OCI-LY1 (cell line): ENCODE measurements at regions not wholly inside any gene's neighbourhood (a gene's known extent, or its start where the extent isn't known, plus 50 kb on each side); places are given as distances from the start of the nearest gene placed in this dataset.

Experiments
- H2AFZ ChIP-seq: fragments of 200-600 bp; sonication (generic), shearing (Covaris generic); 2 replicates; pipeline ENCODE4 v1.6.0; 2014; ENCODE audit warnings: antibody characterized with exemption, mild to moderate bottlenecking, low read length
- H3F3A ChIP-seq: fragments of 200-600 bp; sonication (generic), shearing (Covaris generic); 2 replicates; pipeline ENCODE4 v1.6.0; 2014; ENCODE audit warnings: mild to moderate bottlenecking, antibody characterized with exemption, low read length, moderate library complexity; ENCODE audit not compliant: insufficient read depth
- H3K27ac ChIP-seq: fragments of 200-600 bp; sonication (generic); 2 replicates; pipeline ENCODE4 v1.5.1; 2014; ENCODE audit warnings: low read length, mixed run types, mild to moderate bottlenecking, low read depth; ENCODE audit not compliant: poor library complexity, severe bottlenecking
- H3K27me3 ChIP-seq: fragments of 200-600 bp; sonication (generic); 2 replicates; pipeline ENCODE4 v1.6.0; 2014; ENCODE audit warnings: antibody characterized with exemption, mild to moderate bottlenecking, low read length, moderate library complexity; ENCODE audit not compliant: insufficient read depth
- H3K36me3 ChIP-seq: fragments of 200-600 bp; sonication (generic); 2 replicates; pipeline ENCODE4 v1.6.1; 2014; ENCODE audit warnings: mild to moderate bottlenecking, antibody characterized with exemption, low read length, moderate library complexity, mixed read lengths; ENCODE audit not compliant: insufficient read depth
- H3K4me1 ChIP-seq: fragments of 200-600 bp; sonication (generic); 2 replicates; pipeline ENCODE4 v1.5.1; 2014; ENCODE audit warnings: mild to moderate bottlenecking, low read length, moderate library complexity; ENCODE audit not compliant: insufficient read depth, severe bottlenecking
- H3K4me2 ChIP-seq: fragments of 200-600 bp; sonication (generic), shearing (Covaris generic); 2 replicates; pipeline ENCODE4 v1.6.1; 2014; ENCODE audit warnings: low read length
- H3K4me3 ChIP-seq: fragments of 200-600 bp; sonication (generic); 2 replicates; pipeline ENCODE4 v1.5.1; 2014; ENCODE audit warnings: low read length, low read depth, mild to moderate bottlenecking, mixed read lengths; ENCODE audit not compliant: poor library complexity, severe bottlenecking
- H3K79me2 ChIP-seq: fragments of 200-600 bp; shearing (Covaris generic); 2 replicates; pipeline ENCODE4 v1.6.1; 2016; ENCODE audit warnings: mixed run types, low read length, mixed read lengths; ENCODE audit not compliant: insufficient read depth
- H3K9ac ChIP-seq: fragments of 200-600 bp; sonication (generic), shearing (Covaris generic); 2 replicates; pipeline ENCODE4 v1.6.1; 2014; ENCODE audit warnings: mild to moderate bottlenecking, low read length, mixed read lengths
- H3K9me2 ChIP-seq: fragments of 200-600 bp; sonication (generic), shearing (Covaris generic); 2 replicates; pipeline ENCODE4 v1.6.1; 2014; ENCODE audit warnings: low read depth, mild to moderate bottlenecking, low read length, mixed read lengths
- H3K9me3 ChIP-seq: fragments of 200-600 bp; shearing (Covaris generic); 2 replicates; pipeline ENCODE4 v1.6.1; 2014; ENCODE audit warnings: low read length, mixed read lengths
- H4K20me1 ChIP-seq: fragments of 200-600 bp; sonication (generic), shearing (Covaris generic); 2 replicates; pipeline ENCODE4 v1.6.0; 2016; ENCODE audit warnings: mild to moderate bottlenecking, low read length; ENCODE audit not compliant: insufficient read depth
- CTCF ChIP-seq: fragments of 200-600 bp; sonication (generic), shearing (Covaris generic); IDR thresholded peaks from 2 replicates; pipeline ENCODE4 v1.5.1; 2017; ENCODE audit warnings: mild to moderate bottlenecking, antibody characterized with exemption, low read length, moderate library complexity, mixed read lengths
- EZH2 ChIP-seq: fragments of 200-600 bp; sonication (generic), shearing (Covaris generic); IDR thresholded peaks from 2 replicates; pipeline ENCODE4 v1.8.0; 2017; ENCODE audit warnings: borderline replicate concordance, mixed run types, mild to moderate bottlenecking, antibody characterized with exemption, low read length, moderate library complexity, mixed read lengths

DNA sequence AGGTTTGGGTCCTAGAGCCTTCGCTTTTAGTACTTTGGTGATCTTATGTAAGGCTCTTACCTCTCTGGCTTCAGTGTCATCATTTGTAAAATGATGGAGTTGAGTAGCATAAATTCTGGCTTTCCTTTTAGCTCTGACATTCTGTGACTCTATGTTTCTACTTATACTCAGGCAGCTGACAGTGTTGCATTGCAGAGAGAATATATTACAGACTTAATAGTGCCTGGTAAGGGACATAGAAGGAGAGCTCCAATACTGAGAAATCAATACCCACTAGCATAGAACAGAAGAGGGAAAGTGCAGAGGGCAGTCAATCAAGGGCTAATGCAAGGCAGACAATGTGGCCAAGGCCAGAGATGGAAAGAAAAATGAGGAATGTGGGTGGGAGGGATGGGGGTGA, 371.4 kb upstream of the TLE4 start:
- Histone ChIP-seq H3K9me2 (no peaks in the 10 kb centered on the region), H3K4me1 (no peaks in the 10 kb centered on the region), H4K20me1 (no peaks in the 10 kb centered on the region), H3K79me2 (no peaks in the 10 kb centered on the region), H3K36me3 (no peaks in the 10 kb centered on the region), H3K27ac (no peak overlapping the region), H2AFZ (no peak overlapping the region), H3K9me3 (no peaks in the 10 kb centered on the region), H3F3A (no peaks in the 10 kb centered on the region), H3K9ac (no peak overlapping the region), H3K27me3 (no peaks in the 10 kb centered on the region), H3K4me3 (no peak overlapping the region), H3K4me2 (no peak overlapping the region)
- TF ChIP-seq EZH2: no peak
- TF ChIP-seq CTCF: no peak

DNA sequence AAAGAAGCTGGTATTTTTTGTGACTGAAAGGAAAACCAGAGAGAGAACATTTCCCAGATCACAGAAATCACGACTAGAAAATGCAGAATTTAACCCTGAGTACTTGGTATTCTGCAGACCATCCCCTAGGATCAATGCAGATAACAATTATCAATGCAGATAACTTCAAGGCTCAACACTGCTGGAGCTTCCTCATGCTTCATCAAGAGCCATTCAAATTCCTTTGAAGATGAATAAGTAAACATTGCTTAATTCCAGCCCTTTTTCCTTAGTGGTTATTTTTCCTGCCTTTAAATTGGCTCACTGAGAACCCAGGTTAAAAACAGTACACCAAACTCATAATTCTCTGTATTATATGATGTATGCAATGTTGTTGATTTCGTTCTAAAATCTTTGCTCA, 370.1 kb upstream of the TLE4 start:
- no peaks in the 10 kb centered on the region for H3K27me3 ChIP-seq

GRCh38 chr9:79208791-79209396, 362.9 kb upstream of the TLE4 start:
- Histone ChIP-seq H3K9me3 (no peaks in the 10 kb centered on the region), H4K20me1 (no peaks in the 10 kb centered on the region), H3K27ac (no peak overlapping the region), H3K36me3 (no peaks in the 10 kb centered on the region), H3K9ac (no peak overlapping the region), H3K79me2 (no peaks in the 10 kb centered on the region), H3K4me1 (no peaks in the 10 kb centered on the region), H2AFZ (no peak overlapping the region), H3K4me2 (no peak overlapping the region), H3K9me2 (no peaks in the 10 kb centered on the region), H3F3A (no peaks in the 10 kb centered on the region), H3K27me3 (no peaks in the 10 kb centered on the region), H3K4me3 (no peak overlapping the region)
- TF ChIP-seq CTCF: no peak
- TF ChIP-seq EZH2: no peak

More for the DNA sequence above, 370.1 kb upstream of the TLE4 start:
- no peaks in the 10 kb centered on the region for H3K4me1 ChIP-seq
- no peaks in the 10 kb centered on the region for H3K9me3 ChIP-seq
- no peak overlapping the region for H3K4me3 ChIP-seq
- no peak for TF ChIP-seq CTCF
- TF ChIP-seq EZH2: no peak
- no peak overlapping the region for H2AFZ ChIP-seq
- no peak overlapping the region for H3K9ac ChIP-seq
- no peak overlapping the region for H3K4me2 ChIP-seq
- H3K79me2 ChIP-seq: no peaks in the 10 kb centered on the region
- H3K36me3 ChIP-seq: no peaks in the 10 kb centered on the region
- no peaks in the 10 kb centered on the region for H4K20me1 ChIP-seq
- no peak overlapping the region for H3K27ac ChIP-seq
- no peaks in the 10 kb centered on the region for H3F3A ChIP-seq
- H3K9me2 ChIP-seq: no peaks in the 10 kb centered on the region
